ENCODE measurements at regions not wholly inside any gene's neighbourhood (a gene's known extent, or its start where the extent isn't known, plus 50 kb on each side); places are given as distances from the start of the nearest gene placed in this dataset.
A peak's percentile ranks its signal among the peaks of the same experiment; 100 is the strongest.
"Not testable (repeated sequence)": the region's sequence is repeated elsewhere in the genome, so short reads cannot be mapped to it uniquely, and the experiment has no call there.

DNA sequence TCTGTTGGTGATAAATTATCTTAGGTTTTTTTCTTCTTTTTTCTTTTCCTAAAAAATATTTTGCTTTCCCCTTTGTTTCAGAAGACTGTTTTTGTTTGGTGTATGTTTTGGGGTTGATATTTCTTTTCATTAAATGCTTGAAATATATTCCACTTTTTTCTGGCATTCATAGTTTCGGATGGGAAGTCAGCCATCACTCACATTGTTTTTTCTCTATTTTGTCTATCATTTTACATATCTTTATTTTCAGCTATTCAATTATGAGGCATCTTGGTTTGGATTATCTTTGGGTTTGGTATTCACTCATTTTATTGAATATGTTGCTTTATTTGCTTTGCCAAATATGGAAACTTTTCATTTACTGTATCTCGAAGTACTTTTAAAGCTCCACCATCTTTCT is 600.5 kb upstream of the EYS start:
- no peak overlapping the region for H3K4me3 ChIP-seq (ENCODE audit: control insufficient read depth, low read depth, low read length)
- peak; percentile 10 for DNase-seq (ENCODE audit: low read depth)
- TF ChIP-seq, protein P1, sequence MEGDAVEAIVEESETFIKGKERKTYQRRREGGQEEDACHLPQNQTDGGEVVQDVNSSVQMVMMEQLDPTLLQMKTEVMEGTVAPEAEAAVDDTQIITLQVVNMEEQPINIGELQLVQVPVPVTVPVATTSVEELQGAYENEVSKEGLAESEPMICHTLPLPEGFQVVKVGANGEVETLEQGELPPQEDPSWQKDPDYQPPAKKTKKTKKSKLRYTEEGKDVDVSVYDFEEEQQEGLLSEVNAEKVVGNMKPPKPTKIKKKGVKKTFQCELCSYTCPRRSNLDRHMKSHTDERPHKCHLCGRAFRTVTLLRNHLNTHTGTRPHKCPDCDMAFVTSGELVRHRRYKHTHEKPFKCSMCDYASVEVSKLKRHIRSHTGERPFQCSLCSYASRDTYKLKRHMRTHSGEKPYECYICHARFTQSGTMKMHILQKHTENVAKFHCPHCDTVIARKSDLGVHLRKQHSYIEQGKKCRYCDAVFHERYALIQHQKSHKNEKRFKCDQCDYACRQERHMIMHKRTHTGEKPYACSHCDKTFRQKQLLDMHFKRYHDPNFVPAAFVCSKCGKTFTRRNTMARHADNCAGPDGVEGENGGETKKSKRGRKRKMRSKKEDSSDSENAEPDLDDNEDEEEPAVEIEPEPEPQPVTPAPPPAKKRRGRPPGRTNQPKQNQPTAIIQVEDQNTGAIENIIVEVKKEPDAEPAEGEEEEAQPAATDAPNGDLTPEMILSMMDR (conservative IDR thresholded peaks at IDR 0.05; ENCODE audit: control insufficient read depth, insufficient read depth, low read depth, low read length) = no peak

DNA sequence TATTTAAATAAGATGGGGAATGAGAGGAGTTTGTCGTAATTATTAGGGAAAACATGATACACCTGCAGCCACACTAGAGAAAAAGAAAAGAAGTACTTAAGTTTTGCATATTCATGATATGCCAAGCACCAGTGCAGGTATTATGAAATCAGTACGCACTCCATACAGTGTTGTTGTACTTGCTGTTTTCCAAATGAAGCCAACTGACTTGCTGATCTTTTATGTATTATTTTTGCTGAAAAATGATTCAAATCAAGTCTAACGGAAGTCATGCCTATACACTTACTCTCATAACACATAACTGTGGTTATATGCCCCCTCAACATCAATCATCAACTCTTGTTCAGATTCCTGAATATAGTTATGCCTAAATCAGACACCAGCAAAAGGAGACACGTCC is 584.9 kb upstream of the EYS start:
- H3K4me3 ChIP-seq (ENCODE audit: control insufficient read depth, low read depth, low read length) = no peak overlapping the region
- TF ChIP-seq, protein P1 (conservative IDR thresholded peaks at IDR 0.05; ENCODE audit: control insufficient read depth, insufficient read depth, low read depth, low read length) = no peak
- DNase-seq (ENCODE audit: low read depth) = no peak

DNA sequence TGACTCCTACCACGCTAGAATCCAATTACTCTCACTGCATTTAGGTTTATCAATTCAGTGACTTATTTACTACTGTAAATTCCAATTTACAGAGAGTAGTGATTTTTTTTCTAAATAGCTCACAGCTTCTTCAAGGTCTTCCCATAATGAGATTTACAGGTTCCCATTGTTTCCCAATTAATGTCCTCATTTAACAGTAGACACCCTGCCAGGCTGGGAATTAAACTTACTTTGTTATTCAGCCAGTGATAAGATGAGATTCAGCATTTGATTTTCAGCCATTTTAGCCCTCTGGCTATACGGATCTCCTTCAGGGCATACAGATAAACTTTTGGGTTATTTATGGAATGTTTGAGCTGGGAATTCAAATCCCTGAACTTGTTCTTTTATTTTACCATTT is 582.9 kb upstream of the EYS start:
- no peak for DNase-seq (ENCODE audit: low read depth)
- TF ChIP-seq, protein P1 (conservative IDR thresholded peaks at IDR 0.05; ENCODE audit: control insufficient read depth, insufficient read depth, low read depth, low read length) = no peak

DNA sequence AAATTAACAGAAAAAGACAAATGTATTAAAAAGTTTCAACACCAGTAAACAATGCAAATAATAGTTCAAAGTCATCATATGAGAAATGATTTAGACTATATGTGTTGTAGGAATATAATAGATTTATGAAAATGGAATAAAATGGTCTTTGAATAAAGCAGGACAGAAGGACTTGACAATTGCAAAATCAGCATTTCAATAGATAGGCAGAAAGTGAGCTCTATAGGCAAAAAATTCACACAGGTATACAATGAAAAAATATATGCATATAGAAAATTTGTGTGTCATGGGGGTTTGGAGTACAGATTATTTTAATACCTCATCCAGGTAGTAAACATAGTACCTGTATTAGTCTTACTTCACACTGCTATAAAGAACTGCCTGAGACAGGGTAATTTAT is 571.1 kb upstream of the EYS start:
- H3K4me3 ChIP-seq (ENCODE audit: control insufficient read depth, low read depth, low read length) = no peak overlapping the region
- no peak for DNase-seq (ENCODE audit: low read depth)
- TF ChIP-seq, protein P1 (conservative IDR thresholded peaks at IDR 0.05; ENCODE audit: control insufficient read depth, insufficient read depth, low read depth, low read length) = no peak

More for the DNA sequence above, 582.9 kb upstream of the EYS start:
- H3K4me3 ChIP-seq (ENCODE audit: control insufficient read depth, low read depth, low read length) = no peak overlapping the region

DNA sequence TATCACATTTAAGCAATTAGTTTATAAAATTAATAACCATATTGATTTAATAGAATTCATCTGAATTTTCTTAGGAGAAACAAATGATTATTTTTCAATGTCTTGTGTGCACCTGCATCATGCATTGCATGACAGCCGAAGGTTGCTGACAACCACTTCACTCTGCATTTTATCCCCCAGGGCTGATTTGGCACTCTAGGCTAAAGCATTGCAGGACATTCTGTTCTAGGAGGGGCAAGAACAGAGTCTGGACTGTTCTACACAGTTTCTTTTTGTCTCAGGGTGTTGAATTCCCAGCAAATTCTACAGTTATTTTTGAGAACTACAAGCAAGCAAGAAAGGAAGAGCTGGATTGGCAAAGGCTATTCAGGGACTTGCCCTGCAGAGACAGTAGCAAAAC is 570.4 kb upstream of the EYS start:
- DNase-seq (ENCODE audit: low read depth) = no peak
- no peak overlapping the region for H3K4me3 ChIP-seq (ENCODE audit: control insufficient read depth, low read depth, low read length)
- TF ChIP-seq, protein P1 (conservative IDR thresholded peaks at IDR 0.05; ENCODE audit: control insufficient read depth, insufficient read depth, low read depth, low read length) = no peak

DNA sequence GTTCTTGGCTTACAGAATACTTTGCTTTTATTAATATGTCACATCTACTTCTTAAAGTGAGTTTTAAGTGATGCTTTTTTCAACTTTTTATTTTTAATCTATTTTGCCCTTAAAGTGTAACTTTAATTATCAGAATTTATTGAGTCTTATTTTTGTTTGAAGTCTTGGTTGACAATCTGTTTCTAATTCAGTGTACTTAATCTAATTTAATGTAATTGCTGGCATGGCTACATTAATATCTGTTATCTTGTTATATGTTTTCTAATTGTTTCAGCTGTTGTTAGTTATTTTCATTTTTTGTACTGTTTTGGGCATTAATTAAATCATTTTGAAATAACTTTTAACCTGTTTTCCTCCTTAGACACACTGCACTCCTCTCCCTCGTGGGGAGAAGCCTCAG is 558.7 kb upstream of the EYS start:
- no peak for DNase-seq (ENCODE audit: low read depth)
- TF ChIP-seq, protein P1 (conservative IDR thresholded peaks at IDR 0.05; ENCODE audit: control insufficient read depth, insufficient read depth, low read depth, low read length) = no peak
- no peak overlapping the region for H3K4me3 ChIP-seq (ENCODE audit: control insufficient read depth, low read depth, low read length)

DNA sequence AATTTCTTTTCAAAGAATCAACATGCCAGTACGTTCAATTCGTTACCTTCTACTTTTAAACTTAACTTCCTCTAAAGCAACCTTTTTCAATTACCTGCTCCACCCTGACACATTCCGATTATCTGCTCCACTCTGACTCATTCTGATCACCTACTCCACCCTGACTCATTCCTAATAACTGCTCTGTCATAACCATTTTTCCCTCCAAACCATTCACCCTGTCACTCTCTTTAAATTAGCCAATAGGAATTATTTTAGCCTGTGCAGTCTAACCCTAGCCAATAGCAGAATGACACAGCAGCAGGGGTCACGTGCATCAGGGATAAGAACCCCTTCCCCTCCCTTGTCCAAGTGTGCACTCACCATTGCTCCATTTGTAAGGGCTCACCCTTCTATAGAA is 557.4 kb upstream of the EYS start:
- no peak overlapping the region for H3K4me3 ChIP-seq (ENCODE audit: control insufficient read depth, low read depth, low read length)
- TF ChIP-seq, protein P1 (conservative IDR thresholded peaks at IDR 0.05; ENCODE audit: control insufficient read depth, insufficient read depth, low read depth, low read length) = no peak
- peak; percentile 3 for DNase-seq (ENCODE audit: low read depth)

DNA sequence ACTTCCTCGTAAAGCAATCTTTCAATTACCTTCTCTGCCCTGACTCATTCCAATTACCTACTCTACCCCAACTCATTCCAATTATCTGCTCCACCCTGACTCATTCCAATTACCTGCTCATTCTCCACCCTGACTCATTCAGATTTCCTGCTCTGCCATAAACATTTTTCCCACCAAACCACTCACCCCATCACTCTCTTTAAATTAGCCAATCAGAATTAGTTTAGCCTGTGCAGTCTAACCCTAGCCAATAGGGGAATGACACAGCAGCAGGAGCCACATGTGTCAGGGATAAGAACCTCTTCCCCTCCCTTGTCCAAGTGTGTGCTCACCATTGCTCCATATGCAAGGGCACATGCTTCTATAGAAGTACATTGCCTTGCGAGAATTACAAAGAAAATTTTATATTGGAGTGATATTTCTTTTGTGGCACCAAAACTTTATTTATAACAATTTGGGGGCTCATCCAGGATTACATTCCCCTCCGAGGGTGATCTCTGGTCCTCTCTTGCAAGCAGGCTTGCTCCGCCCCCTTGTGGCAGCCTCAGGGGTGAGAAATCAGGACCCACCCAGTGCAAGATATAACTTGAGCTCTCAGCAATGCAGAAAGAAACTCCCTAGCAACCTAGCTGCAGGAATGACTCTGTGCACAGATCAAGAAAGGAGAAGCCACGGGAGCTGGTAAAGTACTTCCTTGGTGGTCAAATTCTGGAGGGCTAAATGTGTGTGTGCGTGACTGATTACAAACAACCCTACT is 551.9 kb upstream of the EYS start:
- H3K4me3 ChIP-seq (ENCODE audit: control insufficient read depth, low read depth, low read length); DNase-seq (ENCODE audit: low read depth): not testable (repeated sequence)
